ENCODE measurements at regions not wholly inside any gene's neighbourhood (a gene's known extent, or its start where the extent isn't known, plus 50 kb on each side); places are given as distances from the start of the nearest gene placed in this dataset.

GRCh38 chr14:100657780-100658179 is 68.9 kb upstream of the DLK1 start:
- TF ChIP-seq SUZ12 (IDR thresholded peaks at IDR 0.05; ENCODE audit: extremely low read depth, insufficient read depth, insufficient read length) = no peak
- TF ChIP-seq ZNF274 (IDR thresholded peaks at IDR 0.05; ENCODE audit: low read depth, low read length) = no peak
